NCI-H510A treated with DMSO at 0.1 percent for 48 hours (cell line): ENCODE measurements at regions not wholly inside any gene's neighbourhood (a gene's known extent, or its start where the extent isn't known, plus 50 kb on each side); places are given as distances from the start of the nearest gene placed in this dataset.

Source experiments
- DNase-seq: peaks from one replicate; lab custom pipeline; 2025; lab: John Stamatoyannopoulos, UW

DNA sequence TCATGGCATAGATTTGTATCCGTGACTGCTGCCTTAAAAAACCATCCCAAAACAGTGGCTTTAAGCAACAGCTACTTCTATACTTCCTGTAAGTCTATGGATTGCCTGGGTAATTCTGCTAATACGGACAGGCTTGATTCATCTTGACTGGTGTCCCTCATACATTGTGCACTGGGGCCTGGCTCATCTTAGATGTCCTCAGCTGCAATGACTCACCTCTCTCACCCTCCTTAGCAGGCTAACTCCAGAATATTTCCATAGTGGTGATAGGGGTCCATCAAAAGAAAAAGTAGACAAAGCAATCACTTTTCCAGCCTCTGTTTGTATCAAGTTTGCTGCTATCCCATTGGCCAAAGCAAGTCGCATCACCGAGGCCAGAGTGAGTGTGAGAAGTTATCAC, 409.1 kb upstream of the KAZN start:
- DNase-seq, result no peak

- DNase-seq, result peak; percentile 37
Measured at GRCh38 chr1:14190508-14190907, 408.0 kb upstream of the KAZN start.

DNA sequence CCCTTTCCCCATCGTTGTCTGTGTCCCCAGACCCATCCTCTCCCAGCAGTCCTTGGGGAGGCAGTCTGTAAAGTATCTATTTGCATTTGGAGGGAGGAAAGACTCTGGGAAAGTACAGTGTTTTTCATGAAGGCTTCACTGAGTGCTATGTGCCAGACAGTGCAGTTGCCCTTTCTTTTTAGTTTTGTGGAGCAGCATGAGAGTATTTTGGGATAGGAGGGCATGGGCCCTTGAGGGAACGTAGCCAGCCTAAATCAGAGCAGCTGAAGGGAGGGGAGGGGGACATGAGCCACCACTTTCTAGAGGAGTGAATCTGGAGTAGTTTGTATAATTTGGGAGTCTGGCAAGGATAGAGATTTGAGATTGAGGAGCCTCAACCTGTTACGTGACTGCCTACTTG, 404.0 kb upstream of the KAZN start:
- no peak for DNase-seq

GRCh38 chr1:14205066-14205465, 393.4 kb upstream of the KAZN start:
- DNase-seq, result no peak

GRCh38 chr1:14215151-14215550, 383.3 kb upstream of the KAZN start:
- DNase-seq, result no peak

DNA sequence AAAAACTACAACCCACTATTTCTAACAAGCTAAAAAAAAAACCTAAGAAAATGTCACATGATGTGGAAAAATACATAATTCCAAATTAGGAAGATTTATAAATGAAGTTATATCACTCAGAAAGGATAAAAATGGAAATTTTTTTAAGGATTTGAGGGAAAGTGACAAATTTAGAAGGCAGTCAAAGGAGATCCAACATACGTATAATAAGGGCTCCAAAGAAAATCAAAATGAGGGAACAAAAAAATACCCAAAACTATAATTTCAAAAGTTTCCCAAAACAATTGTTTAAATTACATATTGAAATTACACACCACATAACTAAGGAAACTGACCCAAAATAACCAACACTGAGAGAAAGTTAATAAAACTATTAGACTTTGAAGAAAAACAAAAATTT, 381.1 kb upstream of the KAZN start:
- DNase-seq, result no peak

- DNase-seq, result no peak
Measured at GRCh38 chr1:14220324-14220723, 378.2 kb upstream of the KAZN start.

- no peak for DNase-seq
Measured at GRCh38 chr1:14220811-14221210, 377.7 kb upstream of the KAZN start.

DNA sequence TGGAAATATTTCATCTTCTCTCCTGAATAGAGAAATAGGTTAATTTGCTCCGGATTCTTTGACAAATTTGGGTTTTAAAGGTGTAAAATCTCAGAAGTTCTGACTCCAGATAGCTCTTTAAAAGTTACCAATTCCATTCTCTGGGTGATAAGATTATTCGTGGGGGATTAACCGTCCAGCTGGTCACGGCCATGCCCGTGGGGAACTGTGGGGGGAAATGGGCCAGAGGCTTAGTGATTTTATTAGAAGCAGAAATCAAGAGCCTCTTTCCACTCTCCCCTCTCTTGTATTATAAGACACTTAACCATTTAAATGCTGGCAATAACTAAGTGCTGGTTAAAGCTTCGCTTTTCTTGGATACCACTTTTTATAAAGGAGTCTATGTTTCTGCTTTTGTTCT, 376.4 kb upstream of the KAZN start:
- no peak for DNase-seq

- DNase-seq, result no peak
Measured at GRCh38 chr1:14228677-14229076, 369.8 kb upstream of the KAZN start.

GRCh38 chr1:14233510-14233909, 365.0 kb upstream of the KAZN start:
- no peak for DNase-seq

DNA sequence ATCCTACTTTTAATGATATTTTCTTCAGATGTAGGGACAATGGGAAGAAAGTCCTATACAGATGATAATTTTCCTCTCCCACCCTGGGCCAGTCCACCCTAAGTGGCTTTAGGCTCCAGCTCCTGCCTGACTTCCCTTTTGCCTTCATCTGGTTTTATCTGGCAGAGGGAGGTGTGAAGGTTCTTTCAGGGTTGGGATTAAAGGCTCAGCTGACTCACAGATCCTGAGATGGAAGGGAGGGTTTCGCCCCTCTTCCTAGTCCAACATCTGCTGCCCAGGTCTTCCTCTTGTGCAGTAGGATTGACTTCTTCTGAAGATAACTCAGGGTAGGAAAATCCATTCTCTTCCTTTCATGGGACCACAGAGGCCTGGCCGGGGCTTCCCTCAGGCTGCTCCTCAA, 362.4 kb upstream of the KAZN start:
- no peak for DNase-seq

GRCh38 chr1:14238472-14239307, 359.8 kb upstream of the KAZN start:
- peak; percentile 92 for DNase-seq

GRCh38 chr1:14240265-14240664, 358.2 kb upstream of the KAZN start:
- DNase-seq, result no peak

- DNase-seq, result no peak
Measured at GRCh38 chr1:14242123-14242522, 356.4 kb upstream of the KAZN start.

DNA sequence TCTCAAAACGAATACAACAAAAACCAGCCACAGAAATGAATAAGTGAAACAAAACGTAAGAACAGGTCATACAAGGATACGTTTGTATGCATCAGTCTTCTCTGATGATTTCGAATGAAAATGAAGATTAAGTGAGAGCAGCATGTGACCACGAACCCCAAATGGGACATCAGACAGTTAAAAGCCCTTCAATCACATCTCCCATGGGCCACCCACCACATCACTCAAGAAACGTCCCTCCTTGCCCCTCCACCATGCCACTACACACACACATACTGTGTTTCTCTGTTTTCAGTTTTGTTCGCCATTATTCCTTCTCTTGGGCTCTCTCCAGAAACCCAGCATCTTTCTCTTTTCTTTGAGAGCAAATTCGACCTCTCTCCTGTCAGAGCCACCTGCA, 355.6 kb upstream of the KAZN start:
- no peak for DNase-seq

DNA sequence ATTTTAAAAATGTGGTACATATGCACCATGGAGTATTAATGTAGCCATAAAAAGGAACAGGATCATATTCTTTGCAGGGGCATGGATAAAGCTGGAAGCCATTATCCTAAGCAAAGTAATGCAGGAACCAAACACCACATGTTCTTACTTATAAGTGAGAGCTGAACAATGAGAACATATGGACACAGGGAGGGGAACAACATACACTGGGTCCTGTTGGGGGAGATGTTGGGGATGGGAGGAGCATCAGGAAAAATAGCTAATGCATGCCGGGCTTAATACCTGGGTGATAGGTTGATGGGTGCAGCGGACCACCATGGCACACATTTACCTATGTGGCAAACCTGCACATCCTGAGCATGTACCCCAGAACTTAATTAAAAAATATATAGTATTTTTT, 352.5 kb upstream of the KAZN start:
- no peak for DNase-seq

- no peak for DNase-seq
Measured at GRCh38 chr1:14246471-14246870, 352.0 kb upstream of the KAZN start.

DNA sequence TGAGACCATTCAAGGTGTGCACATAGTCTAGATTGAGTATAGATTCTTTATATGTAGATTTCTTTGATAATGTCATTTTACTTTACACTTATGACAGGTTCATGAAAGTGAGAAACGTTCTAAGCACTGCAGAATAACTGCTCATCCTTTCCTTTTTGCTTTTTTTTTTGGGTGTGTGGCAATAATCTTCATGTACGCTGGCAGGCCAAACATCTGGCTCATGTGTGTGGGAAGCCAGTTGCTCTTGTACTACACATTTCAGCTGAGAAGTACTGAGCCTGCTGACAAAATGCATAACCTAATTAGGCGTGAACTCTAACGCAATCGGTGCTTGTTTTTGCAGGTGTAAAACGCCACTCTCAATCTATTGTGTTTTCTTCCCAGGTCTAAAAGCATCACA, 350.8 kb upstream of the KAZN start:
- no peak for DNase-seq

GRCh38 chr1:14251871-14252270, 346.6 kb upstream of the KAZN start:
- DNase-seq, result no peak

GRCh38 chr1:14253676-14254075, 344.8 kb upstream of the KAZN start:
- DNase-seq, result no peak

GRCh38 chr1:14254251-14254650, 344.2 kb upstream of the KAZN start:
- no peak for DNase-seq

DNA sequence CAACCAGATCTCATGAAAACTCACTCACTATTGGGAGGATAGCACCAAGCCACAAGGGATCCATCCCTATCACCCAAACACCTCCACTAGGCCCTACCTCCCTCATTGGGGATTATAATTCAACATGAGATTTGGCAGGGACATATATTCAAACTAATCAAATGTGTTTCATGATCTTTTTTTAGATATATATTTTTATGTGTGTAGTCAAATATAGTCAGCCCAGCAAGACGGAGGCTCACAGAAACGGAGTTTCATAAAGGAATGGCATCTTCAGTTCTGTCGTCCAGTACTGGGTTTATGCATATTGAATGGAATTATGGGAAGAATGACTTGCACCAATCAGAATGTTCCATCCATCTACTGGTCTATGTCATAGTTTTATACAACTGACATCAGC, 343.3 kb upstream of the KAZN start:
- no peak for DNase-seq

GRCh38 chr1:14255711-14256110, 342.8 kb upstream of the KAZN start:
- no peak for DNase-seq
